HG03521 (cell line): ENCODE measurements at regions not wholly inside any gene's neighbourhood (a gene's known extent, or its start where the extent isn't known, plus 50 kb on each side); places are given as distances from the start of the nearest gene placed in this dataset.
"Not testable (repeated sequence)": the region's sequence is repeated elsewhere in the genome, so short reads cannot be mapped to it uniquely, and the experiment has no call there.

Source experiments
- ATAC-seq: cut with Tn5 transposase; IDR thresholded peaks from one replicate; pipeline ENCODE4 v1.9.1; 2021; ENCODE audit warnings: mild to moderate bottlenecking, moderate library complexity; ENCODE audit not compliant: unreplicated experiment

GRCh38 chr1:178572604-178573003 lies 59.7 kb downstream of the TEX35 start:
- ATAC-seq = no peak

GRCh38 chr1:178573330-178573729 lies 60.4 kb downstream of the TEX35 start:
- peak; percentile 71 for ATAC-seq

DNA sequence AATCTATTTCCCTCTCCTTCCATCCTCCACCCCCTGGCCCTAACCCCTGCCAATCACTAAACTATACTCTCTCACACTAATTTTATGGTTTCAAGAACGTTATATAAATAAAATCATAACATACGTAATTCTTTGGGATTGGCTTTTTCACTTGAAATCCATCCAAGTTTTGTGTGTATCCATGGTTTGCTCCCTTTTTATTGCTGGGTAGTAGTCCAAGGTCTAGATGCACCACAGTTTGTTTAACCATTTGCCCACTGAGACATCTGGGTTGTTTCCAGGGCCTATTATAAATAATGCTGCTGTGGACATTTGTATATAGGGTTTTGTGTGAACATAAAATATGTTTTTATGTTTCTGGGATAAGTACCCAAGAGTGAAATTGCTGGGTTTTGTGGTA lies 61.4 kb downstream of the TEX35 start:
- no peak for ATAC-seq

DNA sequence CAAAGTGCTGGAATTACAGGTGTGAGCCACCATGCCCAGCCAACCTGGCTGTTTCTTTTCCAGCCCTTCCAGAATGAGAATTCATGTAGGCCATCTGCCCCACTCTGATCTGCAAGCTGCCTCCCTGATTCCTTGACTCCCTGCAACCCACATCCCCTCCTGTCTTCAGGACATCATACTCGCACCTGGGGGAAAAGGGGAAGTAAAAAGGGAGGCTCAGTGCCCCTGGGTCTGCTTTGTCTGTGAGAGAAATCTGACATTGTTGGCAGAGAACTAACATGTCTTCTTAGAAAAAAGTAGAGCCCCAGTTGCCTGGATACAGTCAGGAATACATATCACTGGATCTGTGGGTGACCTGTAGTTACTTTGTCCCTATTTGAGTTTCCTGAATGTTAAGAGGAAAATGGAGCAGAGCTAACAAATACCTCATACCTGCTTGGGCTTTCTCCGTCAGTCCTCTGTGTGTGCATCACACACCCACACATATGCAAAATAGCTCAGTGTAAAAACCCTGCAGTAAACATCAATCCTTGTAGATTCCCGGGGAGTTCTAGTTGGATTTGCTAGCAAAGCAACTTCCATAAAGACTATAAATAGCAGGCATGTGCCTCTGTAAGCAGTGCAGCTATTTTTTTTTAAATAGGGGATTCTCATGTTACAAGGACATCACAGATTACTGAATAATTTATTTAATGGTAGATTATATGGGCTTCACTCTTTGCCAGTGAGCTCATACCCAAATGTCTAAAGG lies 62.9 kb downstream of the TEX35 start:
- ATAC-seq = no peak

- no peak for ATAC-seq
Measured at GRCh38 chr1:178576841-178577240, 63.9 kb downstream of the TEX35 start.

DNA sequence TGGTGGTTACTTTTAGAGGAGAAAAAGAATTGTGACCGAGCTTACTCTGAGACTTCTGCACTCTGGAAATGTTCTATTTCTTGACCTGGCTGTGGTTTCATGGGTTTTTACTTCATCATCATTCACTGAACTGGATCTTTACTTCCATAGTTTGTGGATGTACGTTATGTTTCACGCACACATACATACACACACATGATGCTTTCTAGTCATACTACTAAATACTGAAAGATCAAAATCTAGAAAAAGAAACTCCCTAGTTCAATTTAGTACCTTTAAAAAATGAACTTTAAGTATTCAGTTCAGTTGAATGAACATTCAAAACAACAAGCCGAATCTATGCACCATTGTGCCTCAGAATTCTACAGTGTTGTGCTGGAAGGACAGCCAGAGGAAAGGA lies 65.0 kb downstream of the TEX35 start:
- no peak for ATAC-seq

DNA sequence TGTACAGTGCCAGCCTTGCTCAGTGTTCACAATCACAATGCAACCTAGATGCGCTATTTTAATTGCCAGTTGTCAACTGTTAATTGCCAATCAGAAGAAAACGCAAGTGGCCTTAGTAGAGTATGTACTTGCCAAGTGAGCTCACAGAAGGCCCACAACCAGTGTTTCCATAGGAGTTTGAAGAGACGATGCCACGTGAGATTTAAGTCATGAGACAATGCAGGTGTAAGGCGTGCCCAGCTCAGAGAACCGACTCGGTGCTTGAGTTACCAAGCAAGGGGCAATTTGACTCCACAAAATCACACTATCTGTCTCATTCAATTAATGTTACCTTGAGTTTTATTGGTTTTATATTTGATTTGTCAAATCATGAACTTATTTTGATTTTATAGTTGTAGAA lies 65.6 kb downstream of the TEX35 start:
- ATAC-seq = no peak

DNA sequence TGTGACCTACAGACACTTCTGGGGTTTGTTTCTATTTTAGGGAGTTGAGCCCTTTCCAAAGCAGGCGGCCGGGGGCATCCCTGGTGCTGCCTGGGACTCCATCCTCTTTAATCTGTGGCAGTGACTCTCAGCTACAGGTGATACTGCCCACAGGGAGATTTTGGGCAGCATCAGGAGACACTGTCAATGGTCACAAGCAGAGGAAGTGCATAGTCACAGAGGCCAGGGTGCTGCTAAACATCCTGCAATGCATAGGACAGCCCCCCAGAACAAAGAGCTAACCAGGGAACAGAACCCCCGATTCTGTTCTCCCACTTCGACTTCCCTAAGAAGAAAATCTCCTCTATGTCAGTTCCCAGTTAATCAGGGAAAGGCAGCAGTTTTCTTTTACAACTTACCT lies 66.2 kb downstream of the TEX35 start:
- no peak for ATAC-seq

GRCh38 chr1:178579562-178579961 lies 66.7 kb downstream of the TEX35 start:
- peak; percentile 45 for ATAC-seq

GRCh38 chr1:178580096-178580495 lies 67.2 kb downstream of the TEX35 start:
- no peak for ATAC-seq

DNA sequence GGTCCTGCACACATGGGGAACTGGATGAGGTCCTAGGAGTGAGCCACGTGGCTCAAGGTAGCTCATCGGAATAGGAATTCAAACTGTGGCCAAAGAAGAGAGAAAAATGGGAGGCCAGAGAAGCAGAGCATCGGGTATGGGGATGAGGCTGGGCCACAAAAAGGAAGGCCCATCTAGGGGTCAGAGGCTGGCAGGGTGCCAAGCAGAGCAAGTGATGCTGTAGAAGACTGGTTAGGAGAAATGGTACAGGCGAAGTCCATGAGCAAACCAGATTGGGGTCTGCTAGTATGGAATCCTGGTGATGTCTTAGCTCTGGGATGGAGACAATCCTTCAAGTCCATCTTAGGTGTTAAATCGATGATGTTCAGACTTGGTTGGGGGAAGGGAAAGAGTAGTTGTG lies 68.0 kb downstream of the TEX35 start:
- ATAC-seq = no peak

DNA sequence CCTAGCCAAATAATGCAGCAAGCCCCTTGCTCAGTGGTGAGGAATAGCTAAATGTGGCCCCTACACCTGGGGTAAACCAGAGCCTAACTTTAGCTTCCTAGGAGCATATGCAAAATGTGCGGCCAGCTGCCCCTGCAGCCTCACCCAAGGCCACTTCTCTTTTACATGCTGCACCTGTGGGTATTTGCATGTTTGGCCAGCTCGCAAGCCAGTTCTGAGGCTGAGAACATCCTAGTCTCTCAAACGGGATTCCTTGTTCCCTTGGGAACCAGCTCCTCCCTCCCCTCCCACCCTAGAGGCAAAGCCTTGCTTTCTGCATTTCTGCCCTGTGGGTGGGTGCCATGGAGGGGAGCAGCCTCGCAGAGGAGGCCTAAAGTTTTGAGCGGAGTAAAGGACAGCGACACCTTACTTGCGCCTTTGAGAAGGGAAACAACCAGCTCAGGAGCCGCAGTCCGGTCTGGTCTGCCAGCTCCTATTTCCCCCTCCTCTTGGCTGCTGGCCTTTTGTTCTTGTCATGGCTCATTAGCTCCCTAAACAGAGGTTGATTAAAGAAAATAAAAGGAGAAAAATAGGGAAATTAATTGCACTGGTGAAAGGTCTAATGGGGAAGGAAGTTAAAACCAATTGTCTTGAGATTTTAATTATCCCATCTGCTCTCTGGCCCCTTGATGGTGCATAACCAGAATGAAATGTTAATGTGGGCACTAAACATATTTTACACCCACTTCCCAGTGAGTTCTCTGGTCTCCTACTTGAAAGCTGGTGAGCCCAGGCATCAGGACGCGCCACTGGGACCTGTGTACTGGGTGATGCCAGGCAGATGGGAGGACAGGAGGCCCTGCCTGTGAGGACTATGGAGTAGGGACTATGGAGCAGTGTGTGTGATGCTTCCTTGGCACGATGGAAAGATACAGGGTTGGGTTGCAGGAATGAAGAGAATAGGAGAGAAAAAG lies 68.7 kb downstream of the TEX35 start:
- ATAC-seq = peak; percentile 71

DNA sequence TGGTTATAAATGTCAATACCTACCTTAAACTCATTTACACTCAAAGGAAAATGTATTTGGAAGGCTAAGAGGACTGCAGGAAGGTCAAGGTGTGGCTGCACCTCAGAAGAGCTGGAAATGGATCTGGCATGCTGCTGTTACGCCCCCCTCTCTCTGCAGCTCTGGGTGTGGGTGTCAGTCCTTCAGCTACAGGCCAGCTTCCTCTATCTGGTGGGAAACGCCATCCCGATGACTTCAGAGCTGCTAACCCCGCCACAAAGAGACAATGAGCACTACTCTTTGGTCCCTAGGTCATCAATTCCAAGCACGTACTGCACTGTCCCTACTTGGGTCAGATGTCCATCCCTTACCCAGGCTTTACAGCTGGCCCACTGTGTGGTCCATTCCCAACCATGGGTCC lies 74.2 kb downstream of the TEX35 start:
- no peak for ATAC-seq

- ATAC-seq = no peak
Measured at GRCh38 chr1:178587975-178588374, 75.1 kb downstream of the TEX35 start.

GRCh38 chr1:178589042-178589441 lies 76.1 kb downstream of the TEX35 start:
- ATAC-seq = not testable (repeated sequence)

DNA sequence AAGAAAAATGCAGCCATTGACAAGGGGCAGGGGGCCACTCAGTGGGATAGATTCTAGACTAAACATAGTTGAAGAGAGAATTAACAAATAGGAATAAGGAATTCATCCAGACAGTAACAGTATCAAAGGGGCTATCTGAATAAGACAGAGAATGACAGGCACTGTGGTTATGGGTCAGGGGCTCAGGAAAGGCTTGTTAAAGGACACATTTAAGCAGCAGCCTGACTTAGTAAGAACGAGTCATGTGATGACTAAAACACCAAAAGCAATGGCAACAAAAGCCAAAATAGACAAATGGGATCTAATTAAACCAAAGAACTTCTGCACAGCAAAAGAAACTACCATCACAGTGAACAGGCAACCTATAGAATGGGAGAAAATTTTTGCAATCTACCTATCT lies 78.9 kb downstream of the TEX35 start:
- not testable (repeated sequence) for ATAC-seq

GRCh38 chr1:178593515-178593914 lies 80.6 kb downstream of the TEX35 start:
- no peak for ATAC-seq

- no peak for ATAC-seq
Measured at GRCh38 chr1:178594133-178594532, 81.2 kb downstream of the TEX35 start.

- no peak for ATAC-seq
Measured at GRCh38 chr1:178595491-178595890, 82.6 kb downstream of the TEX35 start.

DNA sequence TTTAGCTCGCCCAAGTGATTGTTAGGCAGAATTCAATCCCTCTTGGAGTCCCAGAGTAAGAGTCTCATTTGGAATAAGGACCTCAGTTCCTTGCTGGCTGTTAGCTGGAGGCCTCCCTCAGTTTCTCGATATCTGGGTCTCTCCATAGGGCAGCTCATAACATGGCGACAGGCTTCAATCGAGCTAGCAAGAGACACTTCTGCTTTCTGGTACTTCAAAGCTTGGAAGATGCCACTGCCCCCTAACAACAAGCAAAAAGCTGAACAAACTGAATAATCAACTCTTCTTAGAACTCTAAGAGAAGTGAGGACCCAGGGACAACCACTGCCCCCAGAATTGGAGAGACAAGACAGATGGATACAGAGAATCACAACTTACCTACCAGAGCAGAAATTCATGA lies 86.2 kb downstream of the TEX35 start:
- ATAC-seq = no peak

- peak; percentile 69 for ATAC-seq
Measured at GRCh38 chr1:178599745-178600144, 86.8 kb downstream of the TEX35 start.

DNA sequence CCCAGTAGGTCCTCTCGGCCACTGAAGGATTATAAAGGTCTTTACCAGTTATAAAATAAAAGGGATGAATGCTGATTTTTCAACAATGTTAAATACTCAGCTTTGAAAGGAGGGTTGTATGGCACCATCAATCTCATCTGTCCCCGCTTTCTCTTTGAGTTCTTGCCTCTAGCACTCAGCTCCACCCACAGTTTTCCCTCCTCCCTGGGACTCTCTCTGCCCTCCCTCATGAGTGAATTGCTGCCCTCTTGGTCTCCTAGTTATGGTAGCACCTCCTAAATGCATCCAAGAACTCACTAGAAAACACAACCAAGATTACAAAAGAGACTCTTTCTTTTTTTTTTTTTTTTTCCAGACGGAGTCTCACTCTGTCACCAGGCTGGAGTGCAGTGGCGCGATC lies 91.0 kb downstream of the TEX35 start:
- ATAC-seq = no peak
